Sigmoid colon (tissue), 4 donors: ENCODE measurements at regions not wholly inside any gene's neighbourhood (a gene's known extent, or its start where the extent isn't known, plus 50 kb on each side); places are given as distances from the start of the nearest gene placed in this dataset.

ENCODE experiments used
- CTCF ChIP-seq, 4 experiments: fragments of 450-650 bp in 3 of 4; fragments of 200-600 bp in 1 of 4; IDR thresholded peaks; one replicate each; pipeline ENCODE4 v1.5.1; 2016 to 2019; ENCODE audit warnings: antibody characterized with exemption in 4 of 4, mild to moderate bottlenecking in 3 of 4, moderate library complexity in 2 of 4
- EP300 ChIP-seq, 4 donors: sonication (generic); formaldehyde crosslinking; IDR thresholded peaks; one replicate each; pipeline ENCODE4 v1.6.1; 2017; ENCODE audit warnings: antibody characterized with exemption in 4 of 4
- POLR2A ChIP-seq, 2 donors: fragments of 450-650 bp; IDR thresholded peaks; one replicate each; pipeline ENCODE4 v1.6.1; 2016; ENCODE audit warnings: antibody characterized with exemption in 2 of 2, mild to moderate bottlenecking in 2 of 2, moderate library complexity in 2 of 2
- POLR2AphosphoS5 ChIP-seq, 4 donors: sonication (generic); formaldehyde crosslinking; IDR thresholded peaks; one replicate each; pipeline ENCODE4 v1.6.1; 2017; ENCODE audit warnings: antibody characterized with exemption in 4 of 4

DNA sequence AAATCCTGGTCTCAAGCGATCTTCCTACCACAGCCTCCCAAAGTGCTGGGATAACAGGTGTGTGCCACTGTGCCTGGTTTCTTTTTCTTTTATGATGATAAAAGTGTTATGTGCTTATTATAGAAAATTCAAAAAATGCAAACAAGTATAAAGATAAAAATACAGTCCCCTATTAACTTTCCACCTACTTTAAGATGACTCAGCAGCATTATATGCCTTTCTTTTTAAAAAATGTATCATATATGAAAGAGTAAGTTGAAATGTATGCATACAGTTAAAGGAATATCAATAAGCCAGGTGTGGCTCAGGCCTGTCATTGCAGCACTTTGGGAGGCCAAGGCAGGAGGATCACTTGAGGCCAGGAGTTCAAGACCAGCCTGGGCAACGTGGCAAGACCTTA lies 216.9 kb upstream of the GALNT17 start:
- TF ChIP-seq CTCF (IDR thresholded peaks at IDR 0.05) (no peak), POLR2A (IDR thresholded peaks at IDR 0.05) (no peak), POLR2AphosphoS5 (IDR thresholded peaks at IDR 0.05) (no peak), EP300 (IDR thresholded peaks at IDR 0.05) (no peak)
